Cardiac fibroblast (primary cell): ENCODE measurements at regions not wholly inside any gene's neighbourhood (a gene's known extent, or its start where the extent isn't known, plus 50 kb on each side); places are given as distances from the start of the nearest gene placed in this dataset.
A peak's percentile ranks its signal among the peaks of the same experiment; 100 is the strongest.

Experiments used
- DNase-seq, 2 donors: peaks; one replicate each; pipeline versions ENCODE4 v3.0.0 to v3.0.0-alpha.2; 2010; ENCODE audit warnings: low read depth in 2 of 2
- H3K4me3 ChIP-seq, 2 donors: replicated peaks in 1 of 2; 1 replicate in 1 of 2; 2 replicates in 1 of 2; pipeline ENCODE4 v1.5.1; 2011; ENCODE audit warnings: low read depth in 2 of 2, low read length in 2 of 2, mild to moderate bottlenecking in 2 of 2, moderate library complexity in 1 of 2
- TF ChIP-seq, protein P1 (sequence below): IDR thresholded peaks from one replicate; pipeline ENCODE4 v1.5.1; 2011; ENCODE audit warnings: low read depth, mild to moderate bottlenecking, low read length, inconsistent platforms

DNA sequence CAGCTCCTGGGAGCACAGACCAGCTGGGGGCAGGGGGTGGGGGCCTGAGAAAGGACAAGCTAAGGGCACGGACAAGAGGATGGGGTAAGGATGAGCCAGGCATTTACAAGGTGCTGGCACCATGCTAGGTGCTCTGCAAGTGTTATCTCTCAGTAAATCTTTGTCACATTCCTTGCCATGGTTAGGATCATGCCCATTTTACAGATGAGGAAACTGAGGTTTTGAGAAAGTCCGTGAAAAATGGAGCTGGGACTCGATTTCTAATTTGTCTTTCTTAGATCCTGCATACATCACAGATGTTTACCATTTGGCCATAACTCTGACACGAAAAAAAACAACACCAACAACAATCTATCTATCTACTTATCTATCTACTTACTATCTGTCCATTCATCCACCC lies 429.7 kb downstream of the MIAT start:
- H3K4me3 ChIP-seq, result no peak overlapping the region
- DNase-seq, result no peak
- TF ChIP-seq, protein P1, sequence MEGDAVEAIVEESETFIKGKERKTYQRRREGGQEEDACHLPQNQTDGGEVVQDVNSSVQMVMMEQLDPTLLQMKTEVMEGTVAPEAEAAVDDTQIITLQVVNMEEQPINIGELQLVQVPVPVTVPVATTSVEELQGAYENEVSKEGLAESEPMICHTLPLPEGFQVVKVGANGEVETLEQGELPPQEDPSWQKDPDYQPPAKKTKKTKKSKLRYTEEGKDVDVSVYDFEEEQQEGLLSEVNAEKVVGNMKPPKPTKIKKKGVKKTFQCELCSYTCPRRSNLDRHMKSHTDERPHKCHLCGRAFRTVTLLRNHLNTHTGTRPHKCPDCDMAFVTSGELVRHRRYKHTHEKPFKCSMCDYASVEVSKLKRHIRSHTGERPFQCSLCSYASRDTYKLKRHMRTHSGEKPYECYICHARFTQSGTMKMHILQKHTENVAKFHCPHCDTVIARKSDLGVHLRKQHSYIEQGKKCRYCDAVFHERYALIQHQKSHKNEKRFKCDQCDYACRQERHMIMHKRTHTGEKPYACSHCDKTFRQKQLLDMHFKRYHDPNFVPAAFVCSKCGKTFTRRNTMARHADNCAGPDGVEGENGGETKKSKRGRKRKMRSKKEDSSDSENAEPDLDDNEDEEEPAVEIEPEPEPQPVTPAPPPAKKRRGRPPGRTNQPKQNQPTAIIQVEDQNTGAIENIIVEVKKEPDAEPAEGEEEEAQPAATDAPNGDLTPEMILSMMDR, result no peak

GRCh38 chr22:27088026-27088425 lies 430.6 kb downstream of the MIAT start:
- peak in 1 of 2 donors; percentile 29 for DNase-seq
- TF ChIP-seq, protein P1, result no peak
- no peak overlapping the region for H3K4me3 ChIP-seq

- TF ChIP-seq, protein P1, result no peak
- DNase-seq, result no peak
- H3K4me3 ChIP-seq, result no peak overlapping the region
These were observed 431.9 kb downstream of the MIAT start for GRCh38 chr22:27089264-27089663.

DNA sequence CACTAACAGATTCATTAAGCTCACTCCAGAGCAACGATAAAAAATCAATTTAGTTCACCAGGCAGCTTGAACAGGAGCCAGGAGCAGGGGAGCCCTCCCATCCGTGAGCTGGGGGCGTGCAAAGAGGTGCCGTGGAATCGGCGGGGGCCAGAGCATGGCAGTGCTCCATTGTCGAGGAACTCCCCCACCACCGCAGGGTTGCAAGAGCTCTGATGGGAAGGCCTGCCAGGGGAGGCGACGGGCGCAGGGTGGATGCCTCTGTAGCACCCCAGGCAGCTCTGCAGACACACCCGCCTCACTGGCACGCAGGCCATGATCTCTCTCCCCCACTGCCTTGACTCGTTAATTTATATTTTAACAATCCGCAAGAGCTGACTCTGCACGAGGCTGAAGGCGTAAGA lies 433.2 kb downstream of the MIAT start:
- H3K4me3 ChIP-seq, result no peak overlapping the region
- TF ChIP-seq, protein P1, result no peak
- no peak for DNase-seq

- DNase-seq, result no peak
- H3K4me3 ChIP-seq, result no peak overlapping the region
- TF ChIP-seq, protein P1, result no peak
These were observed 436.0 kb downstream of the MIAT start for GRCh38 chr22:27093422-27093821.

GRCh38 chr22:27094633-27095308 lies 437.4 kb downstream of the MIAT start:
- no peak overlapping the region for H3K4me3 ChIP-seq
- TF ChIP-seq, protein P1, result no peak
- peak in 1 of 2 donors; percentile 40 for DNase-seq

DNA sequence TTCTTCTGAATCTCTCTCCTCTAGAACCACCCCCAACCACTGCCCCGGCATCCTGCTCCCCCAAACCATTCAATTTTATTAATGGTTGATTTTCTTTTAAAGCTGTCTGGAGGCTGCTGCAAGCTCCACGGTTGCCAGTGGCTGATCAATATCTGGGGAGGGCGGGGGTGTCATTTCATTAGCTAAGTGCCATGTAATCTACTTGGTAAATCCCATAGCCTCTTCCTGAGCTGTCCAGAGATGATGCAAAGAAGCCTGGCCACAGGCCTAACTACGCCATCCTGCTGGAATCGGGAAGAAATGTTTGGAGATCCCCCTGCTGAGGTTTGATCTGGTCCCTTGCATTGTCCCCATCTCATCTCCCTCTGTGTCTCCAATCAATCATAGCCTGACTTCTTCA lies 440.1 kb downstream of the MIAT start:
- H3K4me3 ChIP-seq, result no peak overlapping the region
- TF ChIP-seq, protein P1, result no peak
- DNase-seq, result no peak
